Activated T-helper 17 cell treated with anti-CD3 and anti-CD28 coated beads, Interleukin-2, amount 50 U/mL, for 72 hours (primary cell): ENCODE measurements at regions not wholly inside any gene's neighbourhood (a gene's known extent, or its start where the extent isn't known, plus 50 kb on each side); places are given as distances from the start of the nearest gene placed in this dataset.

Source experiments
- ATAC-seq: fragments of 150-1000 bp; cut with Tn5 transposase; replicated peaks from 2 replicates; pipeline ENCODE4 v1.10.0; 2021; ENCODE audit warnings: mild to moderate bottlenecking, moderate library complexity
- H3K27ac Mint-ChIP-seq: one replicate; pipeline ENCODE4 v1.8.0; 2022; ENCODE audit warnings: mixed read lengths
- H3K27me3 Mint-ChIP-seq: one replicate; pipeline ENCODE4 v1.8.0; 2022; ENCODE audit warnings: mixed read lengths
- H3K36me3 Mint-ChIP-seq: one replicate; pipeline ENCODE4 v1.8.0; 2022; ENCODE audit warnings: low read depth, mild to moderate bottlenecking, mixed read lengths
- H3K4me1 Mint-ChIP-seq: one replicate; pipeline ENCODE4 v1.8.0; 2022; ENCODE audit warnings: mixed read lengths
- H3K4me3 Mint-ChIP-seq: one replicate; pipeline ENCODE4 v1.8.0; 2022; ENCODE audit warnings: mild to moderate bottlenecking, mixed read lengths
- H3K9me3 Mint-ChIP-seq: one replicate; pipeline ENCODE4 v1.8.0; 2022; ENCODE audit warnings: mixed read lengths

- no peaks in the 10 kb centered on the region for H3K27me3 Mint-ChIP-seq
- ATAC-seq = no peak
- H3K36me3 Mint-ChIP-seq = no peaks in the 10 kb centered on the region
- H3K27ac Mint-ChIP-seq = no peak overlapping the region
- no peak overlapping the region for H3K4me3 Mint-ChIP-seq
- no peaks in the 10 kb centered on the region for H3K4me1 Mint-ChIP-seq
- H3K9me3 Mint-ChIP-seq = peaks cover 4% of the 10 kb centered on the region
Observed at GRCh38 chr3:144141074-144141473, 169.5 kb downstream of the DIPK2A start.

GRCh38 chr3:144141496-144141895, 169.9 kb downstream of the DIPK2A start:
- no peak overlapping the region for H3K4me3 Mint-ChIP-seq
- ATAC-seq = no peak
- no peaks in the 10 kb centered on the region for H3K36me3 Mint-ChIP-seq
- H3K4me1 Mint-ChIP-seq = no peaks in the 10 kb centered on the region
- H3K9me3 Mint-ChIP-seq = peaks cover 4% of the 10 kb centered on the region
- no peak overlapping the region for H3K27ac Mint-ChIP-seq
- H3K27me3 Mint-ChIP-seq = no peaks in the 10 kb centered on the region

- H3K27ac Mint-ChIP-seq = no peak overlapping the region
- H3K9me3 Mint-ChIP-seq = peaks cover under 1% of the 10 kb centered on the region
- no peaks in the 10 kb centered on the region for H3K4me1 Mint-ChIP-seq
- no peaks in the 10 kb centered on the region for H3K27me3 Mint-ChIP-seq
- no peak for ATAC-seq
- H3K36me3 Mint-ChIP-seq = no peaks in the 10 kb centered on the region
- no peak overlapping the region for H3K4me3 Mint-ChIP-seq
Observed at GRCh38 chr3:144142151-144142840, 170.7 kb downstream of the DIPK2A start.

GRCh38 chr3:144148356-144148755, 176.7 kb downstream of the DIPK2A start:
- no peak overlapping the region for H3K4me3 Mint-ChIP-seq
- no peak overlapping the region for H3K27ac Mint-ChIP-seq
- no peak for ATAC-seq
- no peaks in the 10 kb centered on the region for H3K9me3 Mint-ChIP-seq
- no peaks in the 10 kb centered on the region for H3K27me3 Mint-ChIP-seq
- H3K36me3 Mint-ChIP-seq = no peaks in the 10 kb centered on the region
- H3K4me1 Mint-ChIP-seq = no peaks in the 10 kb centered on the region

- no peak overlapping the region for H3K4me3 Mint-ChIP-seq
- no peak for ATAC-seq
- no peak overlapping the region for H3K27ac Mint-ChIP-seq
- H3K4me1 Mint-ChIP-seq = no peaks in the 10 kb centered on the region
- no peaks in the 10 kb centered on the region for H3K9me3 Mint-ChIP-seq
- H3K36me3 Mint-ChIP-seq = no peaks in the 10 kb centered on the region
- H3K27me3 Mint-ChIP-seq = no peaks in the 10 kb centered on the region
Observed at GRCh38 chr3:144151983-144152382, 180.4 kb downstream of the DIPK2A start.

- no peaks in the 10 kb centered on the region for H3K27me3 Mint-ChIP-seq
- no peak overlapping the region for H3K27ac Mint-ChIP-seq
- no peaks in the 10 kb centered on the region for H3K36me3 Mint-ChIP-seq
- H3K4me1 Mint-ChIP-seq = no peaks in the 10 kb centered on the region
- no peak for ATAC-seq
- H3K9me3 Mint-ChIP-seq = no peaks in the 10 kb centered on the region
- no peak overlapping the region for H3K4me3 Mint-ChIP-seq
Observed at GRCh38 chr3:144160627-144161026, 189.0 kb downstream of the DIPK2A start.

GRCh38 chr3:144162042-144162441, 190.4 kb downstream of the DIPK2A start:
- Mint-ChIP-seq H3K9me3 (no peaks in the 10 kb centered on the region), H3K27me3 (no peaks in the 10 kb centered on the region), H3K4me1 (no peaks in the 10 kb centered on the region), H3K4me3 (no peak overlapping the region), H3K36me3 (no peaks in the 10 kb centered on the region), H3K27ac (no peak overlapping the region)
- no peak for ATAC-seq

GRCh38 chr3:144164352-144164751, 192.7 kb downstream of the DIPK2A start:
- H3K27ac Mint-ChIP-seq = no peak overlapping the region
- H3K9me3 Mint-ChIP-seq = no peaks in the 10 kb centered on the region
- H3K36me3 Mint-ChIP-seq = no peaks in the 10 kb centered on the region
- no peaks in the 10 kb centered on the region for H3K27me3 Mint-ChIP-seq
- ATAC-seq = no peak
- no peak overlapping the region for H3K4me3 Mint-ChIP-seq
- no peaks in the 10 kb centered on the region for H3K4me1 Mint-ChIP-seq

- ATAC-seq = no peak
- Mint-ChIP-seq H3K27ac (no peak overlapping the region), H3K36me3 (no peaks in the 10 kb centered on the region), H3K4me3 (no peak overlapping the region), H3K9me3 (no peaks in the 10 kb centered on the region), H3K27me3 (no peaks in the 10 kb centered on the region), H3K4me1 (no peaks in the 10 kb centered on the region)
Observed at GRCh38 chr3:144165482-144165881, 193.9 kb downstream of the DIPK2A start.

- Mint-ChIP-seq H3K27ac (no peak overlapping the region), H3K27me3 (no peaks in the 10 kb centered on the region), H3K36me3 (no peaks in the 10 kb centered on the region)
Observed at GRCh38 chr3:144167634-144168033, 196.0 kb downstream of the DIPK2A start.

GRCh38 chr3:144173491-144173890, 201.9 kb downstream of the DIPK2A start:
- Mint-ChIP-seq H3K4me3 (no peak overlapping the region), H3K9me3 (no peaks in the 10 kb centered on the region), H3K36me3 (no peaks in the 10 kb centered on the region), H3K27ac (no peak overlapping the region), H3K27me3 (peaks cover 3% of the 10 kb centered on the region), H3K4me1 (no peaks in the 10 kb centered on the region)
- ATAC-seq = no peak

More at GRCh38 chr3:144167634-144168033, 196.0 kb downstream of the DIPK2A start:
- no peaks in the 10 kb centered on the region for H3K9me3 Mint-ChIP-seq
- no peak overlapping the region for H3K4me3 Mint-ChIP-seq
- no peak for ATAC-seq
- H3K4me1 Mint-ChIP-seq = no peaks in the 10 kb centered on the region

GRCh38 chr3:144175644-144176425, 204.2 kb downstream of the DIPK2A start:
- peaks cover 3% of the 10 kb centered on the region for H3K27me3 Mint-ChIP-seq

GRCh38 chr3:144177649-144178048, 206.0 kb downstream of the DIPK2A start:
- Mint-ChIP-seq H3K27me3 (peaks cover 3% of the 10 kb centered on the region), H3K4me1 (no peaks in the 10 kb centered on the region), H3K36me3 (no peaks in the 10 kb centered on the region), H3K9me3 (no peaks in the 10 kb centered on the region), H3K4me3 (no peak overlapping the region), H3K27ac (no peak overlapping the region)
- ATAC-seq = no peak

More at GRCh38 chr3:144175644-144176425, 204.2 kb downstream of the DIPK2A start:
- Mint-ChIP-seq H3K9me3 (no peaks in the 10 kb centered on the region), H3K36me3 (no peaks in the 10 kb centered on the region), H3K4me1 (no peaks in the 10 kb centered on the region), H3K4me3 (no peak overlapping the region), H3K27ac (no peak overlapping the region)
- no peak for ATAC-seq

GRCh38 chr3:144178607-144179006, 207.0 kb downstream of the DIPK2A start:
- Mint-ChIP-seq H3K9me3 (no peaks in the 10 kb centered on the region), H3K36me3 (no peaks in the 10 kb centered on the region), H3K27ac (no peak overlapping the region), H3K4me1 (no peaks in the 10 kb centered on the region), H3K27me3 (peaks cover under 1% of the 10 kb centered on the region), H3K4me3 (no peak overlapping the region)
- ATAC-seq = no peak

- ATAC-seq = no peak
- H3K27ac Mint-ChIP-seq = no peak overlapping the region
- H3K27me3 Mint-ChIP-seq = no peaks in the 10 kb centered on the region
- H3K9me3 Mint-ChIP-seq = peaks cover 9% of the 10 kb centered on the region
- H3K4me3 Mint-ChIP-seq = no peak overlapping the region
- H3K4me1 Mint-ChIP-seq = no peaks in the 10 kb centered on the region
- no peaks in the 10 kb centered on the region for H3K36me3 Mint-ChIP-seq
Observed at GRCh38 chr3:144181062-144181461, 209.4 kb downstream of the DIPK2A start.
